Stromal cell of bone marrow (primary cell): ENCODE measurements at regions not wholly inside any gene's neighbourhood (a gene's known extent, or its start where the extent isn't known, plus 50 kb on each side); places are given as distances from the start of the nearest gene placed in this dataset.
"Not testable (repeated sequence)": the region's sequence is repeated elsewhere in the genome, so short reads cannot be mapped to it uniquely, and the experiment has no call there.

Source experiments
- DNase-seq: peaks from one replicate; pipeline ENCODE4 v3.0.0-alpha.2; 2012; ENCODE audit warnings: low read depth

GRCh38 chr6:3619800-3620199 lies 131.7 kb downstream of the PXDC1 start:
- DNase-seq = no peak

GRCh38 chr6:3619201-3619600 lies 132.3 kb downstream of the PXDC1 start:
- DNase-seq = no peak

GRCh38 chr6:3618642-3619041 lies 132.9 kb downstream of the PXDC1 start:
- DNase-seq = no peak

- no peak for DNase-seq
Observed at GRCh38 chr6:3617681-3618311, 133.7 kb downstream of the PXDC1 start.

- no peak for DNase-seq
Observed at GRCh38 chr6:3617192-3617631, 134.3 kb downstream of the PXDC1 start.

DNA sequence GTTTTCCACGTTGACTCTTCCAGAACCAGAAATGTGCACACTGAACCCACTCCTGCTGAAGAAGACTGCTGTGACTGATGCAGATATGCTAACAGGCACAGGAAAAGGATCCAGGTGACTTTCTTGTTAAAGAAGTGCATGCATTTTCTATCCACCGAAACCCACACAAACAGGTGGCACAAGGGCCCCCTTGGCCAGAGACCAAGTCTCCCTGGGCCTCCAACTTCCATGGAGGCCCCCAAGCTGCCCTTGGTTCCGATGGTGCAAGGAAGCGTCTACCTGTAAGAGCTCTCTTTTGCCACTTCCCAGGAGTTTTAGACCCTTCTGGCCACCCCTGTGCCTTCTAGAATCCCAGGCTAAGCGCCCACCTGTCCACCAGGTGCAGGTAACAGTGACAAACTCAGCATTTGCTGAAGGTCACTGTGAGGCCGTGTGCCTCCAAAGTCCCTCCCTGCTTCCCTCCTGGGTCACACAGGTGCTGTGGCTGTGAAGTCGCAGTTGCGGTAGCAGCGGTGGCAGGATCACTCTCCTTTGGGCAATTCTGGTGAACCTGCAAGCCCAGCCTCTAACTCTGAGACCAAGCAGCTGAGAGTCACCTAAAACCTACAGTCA lies 134.8 kb downstream of the PXDC1 start:
- DNase-seq = no peak

GRCh38 chr6:3615391-3616380 lies 135.8 kb downstream of the PXDC1 start:
- no peak for DNase-seq

GRCh38 chr6:3614918-3615317 lies 136.6 kb downstream of the PXDC1 start:
- no peak for DNase-seq

- not testable (repeated sequence) for DNase-seq
Observed at GRCh38 chr6:3613565-3613964, 137.9 kb downstream of the PXDC1 start.

DNA sequence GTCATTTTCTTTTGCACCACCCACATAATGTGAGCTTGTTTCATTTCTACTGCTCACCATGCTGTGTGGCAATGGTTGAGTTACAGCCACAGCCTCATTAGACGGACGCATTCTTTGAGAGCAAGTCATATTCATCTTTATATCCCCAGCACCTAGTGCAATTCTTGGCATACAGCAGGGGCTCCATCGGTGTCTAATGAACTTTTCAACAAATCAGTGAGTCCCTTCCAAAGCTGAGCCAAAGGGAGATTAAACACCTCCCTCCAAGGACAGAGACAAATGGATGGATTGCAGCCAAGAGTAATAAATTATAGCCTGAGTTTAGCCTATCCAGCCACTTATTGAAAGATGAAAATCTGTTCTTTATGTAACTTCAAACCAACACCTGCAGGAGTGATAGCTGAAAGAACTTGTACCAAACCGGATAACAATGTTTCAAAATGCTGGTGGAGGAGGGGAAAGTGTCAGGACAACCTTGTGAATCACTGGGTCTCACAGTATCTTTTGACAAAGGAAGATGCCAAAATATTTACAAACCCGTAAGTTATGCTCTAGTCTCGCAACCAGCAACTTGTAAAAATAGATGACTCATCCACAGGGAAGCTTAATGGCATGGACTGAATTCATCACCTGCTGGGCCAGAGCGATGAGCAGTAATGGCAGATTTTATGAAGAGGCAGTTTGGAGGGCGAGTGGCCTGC lies 139.0 kb downstream of the PXDC1 start:
- DNase-seq = peak; percentile 66

GRCh38 chr6:3610921-3611320 lies 140.6 kb downstream of the PXDC1 start:
- no peak for DNase-seq

- DNase-seq = peak; percentile 49
Observed at GRCh38 chr6:3610206-3610605, 141.3 kb downstream of the PXDC1 start.

DNA sequence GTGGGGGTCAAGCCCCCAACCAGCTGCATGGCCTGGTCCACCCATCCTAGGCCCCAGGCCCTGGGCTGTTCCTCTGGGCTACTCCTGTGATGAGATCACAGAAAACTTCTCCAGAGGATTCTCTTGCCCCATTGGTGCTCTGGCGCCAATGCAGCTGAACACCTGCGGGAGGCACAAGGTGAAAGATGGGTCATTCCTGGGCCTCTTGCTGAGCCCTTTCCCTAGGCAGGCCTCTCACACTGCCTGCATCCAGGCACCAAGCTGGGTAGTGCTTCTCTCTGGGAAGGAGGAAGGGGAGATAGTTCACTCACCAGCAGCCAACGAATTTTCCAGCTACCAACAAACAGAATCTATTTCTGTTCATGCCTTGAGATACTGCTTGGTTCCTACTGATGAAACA lies 142.1 kb downstream of the PXDC1 start:
- DNase-seq = no peak

GRCh38 chr6:3608159-3608558 lies 143.4 kb downstream of the PXDC1 start:
- no peak for DNase-seq

DNA sequence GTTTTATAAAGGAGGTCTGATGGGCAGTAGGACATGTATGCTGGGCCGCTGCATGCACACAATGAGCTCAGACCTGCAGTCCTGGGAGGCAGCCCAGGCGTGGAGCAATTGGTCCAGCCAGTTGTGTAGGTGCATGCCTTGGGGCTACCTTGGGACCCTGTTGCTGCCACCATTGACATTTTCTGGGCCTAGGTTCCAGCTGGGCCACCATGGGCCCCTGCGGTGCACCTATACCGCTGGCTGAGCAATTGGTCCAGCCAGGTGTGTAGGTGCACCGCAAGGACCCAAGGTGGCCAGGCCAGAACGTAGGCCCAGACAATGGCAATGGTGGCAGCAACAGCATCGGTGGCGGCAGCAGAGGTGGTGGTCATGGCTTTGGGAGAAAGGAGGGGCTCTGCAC lies 143.9 kb downstream of the PXDC1 start:
- DNase-seq = no peak

GRCh38 chr6:3607171-3607570 lies 144.3 kb downstream of the PXDC1 start:
- DNase-seq = no peak

DNA sequence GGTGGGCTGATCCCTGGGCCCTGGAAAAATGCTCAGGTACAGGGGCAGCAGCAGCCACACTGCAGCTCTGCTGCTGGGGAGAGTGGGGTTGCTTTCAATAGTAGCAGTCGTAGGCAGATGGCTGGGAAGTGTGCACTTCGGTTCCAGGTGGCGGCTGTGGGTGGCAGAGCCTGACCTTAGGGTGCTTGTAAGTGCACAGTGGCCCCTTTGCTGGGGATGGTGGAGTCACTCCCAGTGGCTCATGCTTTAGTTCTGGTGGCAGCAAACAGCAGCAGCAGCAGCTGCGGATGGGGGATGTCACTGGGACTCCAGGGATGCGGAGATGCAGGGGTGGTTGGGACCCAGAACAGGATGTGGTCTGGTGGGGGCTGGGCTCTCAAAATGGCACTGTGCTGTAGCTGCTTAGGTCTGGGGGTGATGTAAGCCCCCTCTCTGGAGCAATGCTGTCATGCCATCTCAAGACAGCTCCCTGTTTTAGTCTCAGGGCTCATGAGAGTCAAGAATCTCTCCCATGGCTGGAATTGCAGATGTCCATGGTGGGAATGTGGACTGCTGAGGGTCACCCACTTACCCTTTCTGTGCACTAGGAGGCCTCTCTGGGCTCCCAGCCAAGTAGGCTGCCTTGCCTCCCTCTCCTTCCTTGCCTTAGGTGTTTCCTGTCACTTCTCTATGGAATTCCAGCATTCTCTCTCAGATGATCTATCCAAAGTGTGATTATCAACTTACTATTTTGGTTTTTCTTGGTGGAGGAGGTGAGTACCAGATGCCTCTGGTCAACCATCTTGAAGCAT lies 146.7 kb upstream of the SLC22A23 start:
- no peak for DNase-seq

DNA sequence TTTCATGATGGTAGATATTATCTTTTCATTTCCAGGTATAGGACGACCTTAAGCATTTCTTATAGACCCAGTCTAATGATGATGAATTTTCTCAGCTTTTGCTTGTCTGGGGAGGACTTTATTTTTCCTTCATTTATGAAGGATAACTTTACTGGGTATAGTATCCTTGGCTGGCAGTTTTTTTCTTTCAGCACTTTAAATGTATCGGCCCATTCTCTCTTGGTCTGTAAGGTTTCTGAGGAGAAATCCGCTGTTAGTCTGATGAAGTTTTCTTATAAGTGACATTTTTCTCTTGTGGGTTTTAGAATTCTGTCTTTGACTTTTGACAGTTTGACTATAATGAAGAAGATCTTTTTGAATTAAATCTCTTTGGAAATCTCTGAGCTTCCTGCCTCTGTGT lies 144.7 kb upstream of the SLC22A23 start:
- no peak for DNase-seq

GRCh38 chr6:3597500-3598064 lies 140.7 kb upstream of the SLC22A23 start:
- no peak for DNase-seq

DNA sequence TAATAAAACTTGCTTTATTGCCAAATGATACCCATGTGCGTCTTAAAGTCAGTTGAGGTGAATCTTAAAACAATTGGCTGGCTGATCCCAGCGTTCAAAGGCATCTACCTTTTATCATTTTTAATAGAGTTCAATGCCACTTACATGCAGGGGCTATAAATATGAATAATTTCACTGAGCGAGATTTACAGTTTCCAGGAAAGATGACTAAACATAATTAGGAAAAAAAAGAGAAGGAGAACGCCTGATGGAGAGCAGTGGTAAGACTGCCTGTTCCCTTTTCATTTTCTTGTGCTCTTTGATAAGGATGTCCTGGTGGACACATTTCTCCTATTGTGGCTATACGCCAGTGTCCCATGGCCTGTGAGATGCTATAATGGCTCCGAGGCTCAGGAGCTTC lies 139.9 kb upstream of the SLC22A23 start:
- peak; percentile 17 for DNase-seq

DNA sequence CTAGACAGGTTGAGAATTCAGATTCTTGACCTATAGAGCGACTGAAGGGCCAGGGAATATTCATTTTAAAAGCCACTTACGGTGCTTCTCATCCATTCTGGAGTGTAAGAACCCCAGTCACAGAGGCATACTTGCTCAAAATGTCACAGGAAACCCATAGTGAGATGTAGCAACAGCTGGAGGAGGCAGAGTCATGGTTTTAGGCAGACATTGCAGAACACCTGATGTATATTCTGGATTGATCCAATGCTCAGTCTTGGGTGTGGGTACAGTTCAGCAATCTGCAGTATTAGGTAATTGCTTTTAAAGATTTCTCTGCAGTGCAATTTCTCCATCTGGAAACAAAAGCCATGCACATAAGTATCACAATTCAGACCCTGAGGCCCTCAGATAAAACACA lies 137.4 kb upstream of the SLC22A23 start:
- DNase-seq = no peak
